HEK293 (cell line): ENCODE measurements at regions not wholly inside any gene's neighbourhood (a gene's known extent, or its start where the extent isn't known, plus 50 kb on each side); places are given as distances from the start of the nearest gene placed in this dataset.

Experiments
- KLF8 ChIP-seq: fragments of 450-650 bp; formaldehyde crosslinking; IDR thresholded peaks from 2 replicates; pipeline ENCODE4 v1.5.1; 2016; ENCODE audit warnings: missing biosample characterization, missing genetic modification characterization
- TRIM28 ChIP-seq: IDR thresholded peaks from 2 replicates; pipeline ENCODE4 v1.6.1; 2011; ENCODE audit warnings: low read length, control low read depth, borderline replicate concordance
- ZFP41 ChIP-seq: fragments of 450-650 bp; formaldehyde crosslinking; IDR thresholded peaks from 2 replicates; pipeline ENCODE4 v1.5.1; 2016; ENCODE audit warnings: missing biosample characterization, missing genetic modification characterization, borderline replicate concordance
- ZNF10 ChIP-seq: fragments of 450-650 bp; formaldehyde crosslinking; IDR thresholded peaks from 2 replicates; pipeline ENCODE4 v1.5.1; 2017; ENCODE audit warnings: missing biosample characterization, missing genetic modification characterization
- ZNF549 ChIP-seq: fragments of 450-650 bp; IDR thresholded peaks from 2 replicates; pipeline ENCODE4 v1.5.1; 2018; ENCODE audit warnings: missing biosample characterization, missing genetic modification characterization, mild to moderate bottlenecking, inconsistent platforms, moderate library complexity
- ZNF701 ChIP-seq: fragments of 450-650 bp; formaldehyde crosslinking; IDR thresholded peaks from 2 replicates; pipeline ENCODE4 v1.5.1; 2016; ENCODE audit warnings: missing biosample characterization, missing genetic modification characterization
- ZSCAN4 ChIP-seq: fragments of 450-650 bp; formaldehyde crosslinking; IDR thresholded peaks from 2 replicates; pipeline ENCODE4 v1.5.1; 2017; ENCODE audit warnings: missing biosample characterization, missing genetic modification characterization
- TF ChIP-seq, protein P1 (sequence below): fragments of 450-650 bp; formaldehyde crosslinking; IDR thresholded peaks from 2 replicates; pipeline ENCODE4 v1.5.1; 2016; ENCODE audit warnings: missing biosample characterization, missing genetic modification characterization
- TF ChIP-seq, protein P2 (sequence below): fragments of 450-650 bp; formaldehyde crosslinking; conservative IDR thresholded peaks from 2 replicates; pipeline ENCODE4 v1.5.1; 2016; ENCODE audit warnings: low read depth, missing biosample characterization, missing genetic modification characterization
- TF ChIP-seq, protein P3 (sequence below): fragments of 450-650 bp; formaldehyde crosslinking; IDR thresholded peaks from 2 replicates; pipeline ENCODE4 v1.5.1; 2016; ENCODE audit warnings: missing biosample characterization, missing genetic modification characterization

DNA sequence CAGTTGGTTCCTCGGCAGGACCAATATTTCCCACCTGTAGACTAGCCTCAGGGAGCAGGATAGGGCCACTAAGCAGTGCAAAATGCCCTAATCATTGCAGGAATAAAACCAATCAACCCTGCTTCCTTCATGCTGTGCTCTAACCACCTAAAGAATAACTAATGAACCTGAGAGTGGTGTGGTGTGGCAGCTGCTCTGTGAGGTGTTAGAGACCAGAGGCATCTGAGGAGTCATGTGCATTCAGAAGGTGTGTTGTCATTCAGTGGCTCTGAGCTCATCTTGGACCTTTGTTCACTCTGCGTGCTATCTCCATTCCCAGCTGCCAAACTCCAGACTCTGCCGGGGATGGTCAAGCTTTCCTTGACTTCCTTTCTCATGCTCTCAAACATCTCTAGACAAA, 136.7 kb upstream of the EGLN3 start:
- TF ChIP-seq, protein P1, sequence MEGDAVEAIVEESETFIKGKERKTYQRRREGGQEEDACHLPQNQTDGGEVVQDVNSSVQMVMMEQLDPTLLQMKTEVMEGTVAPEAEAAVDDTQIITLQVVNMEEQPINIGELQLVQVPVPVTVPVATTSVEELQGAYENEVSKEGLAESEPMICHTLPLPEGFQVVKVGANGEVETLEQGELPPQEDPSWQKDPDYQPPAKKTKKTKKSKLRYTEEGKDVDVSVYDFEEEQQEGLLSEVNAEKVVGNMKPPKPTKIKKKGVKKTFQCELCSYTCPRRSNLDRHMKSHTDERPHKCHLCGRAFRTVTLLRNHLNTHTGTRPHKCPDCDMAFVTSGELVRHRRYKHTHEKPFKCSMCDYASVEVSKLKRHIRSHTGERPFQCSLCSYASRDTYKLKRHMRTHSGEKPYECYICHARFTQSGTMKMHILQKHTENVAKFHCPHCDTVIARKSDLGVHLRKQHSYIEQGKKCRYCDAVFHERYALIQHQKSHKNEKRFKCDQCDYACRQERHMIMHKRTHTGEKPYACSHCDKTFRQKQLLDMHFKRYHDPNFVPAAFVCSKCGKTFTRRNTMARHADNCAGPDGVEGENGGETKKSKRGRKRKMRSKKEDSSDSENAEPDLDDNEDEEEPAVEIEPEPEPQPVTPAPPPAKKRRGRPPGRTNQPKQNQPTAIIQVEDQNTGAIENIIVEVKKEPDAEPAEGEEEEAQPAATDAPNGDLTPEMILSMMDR (tag by site-specific recombination): no peak
- TF ChIP-seq, protein P2, sequence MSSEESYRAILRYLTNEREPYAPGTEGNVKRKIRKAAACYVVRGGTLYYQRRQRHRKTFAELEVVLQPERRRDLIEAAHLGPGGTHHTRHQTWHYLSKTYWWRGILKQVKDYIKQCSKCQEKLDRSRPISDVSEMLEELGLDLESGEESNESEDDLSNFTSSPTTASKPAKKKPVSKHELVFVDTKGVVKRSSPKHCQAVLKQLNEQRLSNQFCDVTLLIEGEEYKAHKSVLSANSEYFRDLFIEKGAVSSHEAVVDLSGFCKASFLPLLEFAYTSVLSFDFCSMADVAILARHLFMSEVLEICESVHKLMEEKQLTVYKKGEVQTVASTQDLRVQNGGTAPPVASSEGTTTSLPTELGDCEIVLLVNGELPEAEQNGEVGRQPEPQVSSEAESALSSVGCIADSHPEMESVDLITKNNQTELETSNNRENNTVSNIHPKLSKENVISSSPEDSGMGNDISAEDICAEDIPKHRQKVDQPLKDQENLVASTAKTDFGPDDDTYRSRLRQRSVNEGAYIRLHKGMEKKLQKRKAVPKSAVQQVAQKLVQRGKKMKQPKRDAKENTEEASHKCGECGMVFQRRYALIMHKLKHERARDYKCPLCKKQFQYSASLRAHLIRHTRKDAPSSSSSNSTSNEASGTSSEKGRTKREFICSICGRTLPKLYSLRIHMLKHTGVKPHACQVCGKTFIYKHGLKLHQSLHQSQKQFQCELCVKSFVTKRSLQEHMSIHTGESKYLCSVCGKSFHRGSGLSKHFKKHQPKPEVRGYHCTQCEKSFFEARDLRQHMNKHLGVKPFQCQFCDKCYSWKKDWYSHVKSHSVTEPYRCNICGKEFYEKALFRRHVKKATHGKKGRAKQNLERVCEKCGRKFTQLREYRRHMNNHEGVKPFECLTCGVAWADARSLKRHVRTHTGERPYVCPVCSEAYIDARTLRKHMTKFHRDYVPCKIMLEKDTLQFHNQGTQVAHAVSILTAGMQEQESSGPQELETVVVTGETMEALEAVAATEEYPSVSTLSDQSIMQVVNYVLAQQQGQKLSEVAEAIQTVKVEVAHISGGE (tag by site-specific recombination): no peak
- TF ChIP-seq ZNF701: no peak
- no peak for TF ChIP-seq ZSCAN4 (tag by site-specific recombination)
- no peak for TF ChIP-seq ZFP41 (tag by site-specific recombination)
- TF ChIP-seq ZNF10: no peak
- no peak for TF ChIP-seq ZNF549 (tag by site-specific recombination)
- TF ChIP-seq, protein P3, sequence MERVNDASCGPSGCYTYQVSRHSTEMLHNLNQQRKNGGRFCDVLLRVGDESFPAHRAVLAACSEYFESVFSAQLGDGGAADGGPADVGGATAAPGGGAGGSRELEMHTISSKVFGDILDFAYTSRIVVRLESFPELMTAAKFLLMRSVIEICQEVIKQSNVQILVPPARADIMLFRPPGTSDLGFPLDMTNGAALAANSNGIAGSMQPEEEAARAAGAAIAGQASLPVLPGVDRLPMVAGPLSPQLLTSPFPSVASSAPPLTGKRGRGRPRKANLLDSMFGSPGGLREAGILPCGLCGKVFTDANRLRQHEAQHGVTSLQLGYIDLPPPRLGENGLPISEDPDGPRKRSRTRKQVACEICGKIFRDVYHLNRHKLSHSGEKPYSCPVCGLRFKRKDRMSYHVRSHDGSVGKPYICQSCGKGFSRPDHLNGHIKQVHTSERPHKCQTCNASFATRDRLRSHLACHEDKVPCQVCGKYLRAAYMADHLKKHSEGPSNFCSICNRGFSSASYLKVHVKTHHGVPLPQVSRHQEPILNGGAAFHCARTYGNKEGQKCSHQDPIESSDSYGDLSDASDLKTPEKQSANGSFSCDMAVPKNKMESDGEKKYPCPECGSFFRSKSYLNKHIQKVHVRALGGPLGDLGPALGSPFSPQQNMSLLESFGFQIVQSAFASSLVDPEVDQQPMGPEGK (tag by site-specific recombination): no peak
- TF ChIP-seq TRIM28: no peak
- TF ChIP-seq KLF8 (tag by site-specific recombination): no peak
